ENCODE measurements at regions not wholly inside any gene's neighbourhood (a gene's known extent, or its start where the extent isn't known, plus 50 kb on each side); places are given as distances from the start of the nearest gene placed in this dataset.

DNA sequence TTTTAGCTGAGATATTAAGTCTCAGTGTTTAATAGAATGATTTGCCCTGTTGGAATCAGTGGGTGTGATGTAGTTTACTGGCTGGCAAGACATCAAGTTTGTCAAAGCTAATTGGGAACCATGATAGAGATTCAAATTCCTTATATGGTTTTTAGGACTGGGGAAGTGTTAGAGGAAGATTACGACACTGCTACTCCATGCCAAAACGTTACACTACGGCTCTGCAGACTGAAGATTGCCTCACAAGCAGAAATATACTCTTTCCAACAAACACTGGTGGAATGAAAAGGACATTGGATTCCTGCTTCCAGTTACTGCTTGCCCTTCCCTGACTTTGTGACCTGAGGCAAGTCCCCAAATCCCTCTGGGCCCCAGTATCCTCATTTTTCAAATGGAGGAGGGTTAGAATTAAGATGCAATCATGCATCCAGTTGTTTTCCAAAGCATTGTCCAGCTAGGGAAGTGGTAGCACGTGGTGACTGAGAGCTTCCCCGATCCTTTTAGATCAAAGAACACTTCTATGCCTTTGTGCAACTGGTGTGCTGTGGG is 147.6 kb downstream of the CDC42EP3 start:
- TF ChIP-seq, protein P1, sequence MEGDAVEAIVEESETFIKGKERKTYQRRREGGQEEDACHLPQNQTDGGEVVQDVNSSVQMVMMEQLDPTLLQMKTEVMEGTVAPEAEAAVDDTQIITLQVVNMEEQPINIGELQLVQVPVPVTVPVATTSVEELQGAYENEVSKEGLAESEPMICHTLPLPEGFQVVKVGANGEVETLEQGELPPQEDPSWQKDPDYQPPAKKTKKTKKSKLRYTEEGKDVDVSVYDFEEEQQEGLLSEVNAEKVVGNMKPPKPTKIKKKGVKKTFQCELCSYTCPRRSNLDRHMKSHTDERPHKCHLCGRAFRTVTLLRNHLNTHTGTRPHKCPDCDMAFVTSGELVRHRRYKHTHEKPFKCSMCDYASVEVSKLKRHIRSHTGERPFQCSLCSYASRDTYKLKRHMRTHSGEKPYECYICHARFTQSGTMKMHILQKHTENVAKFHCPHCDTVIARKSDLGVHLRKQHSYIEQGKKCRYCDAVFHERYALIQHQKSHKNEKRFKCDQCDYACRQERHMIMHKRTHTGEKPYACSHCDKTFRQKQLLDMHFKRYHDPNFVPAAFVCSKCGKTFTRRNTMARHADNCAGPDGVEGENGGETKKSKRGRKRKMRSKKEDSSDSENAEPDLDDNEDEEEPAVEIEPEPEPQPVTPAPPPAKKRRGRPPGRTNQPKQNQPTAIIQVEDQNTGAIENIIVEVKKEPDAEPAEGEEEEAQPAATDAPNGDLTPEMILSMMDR (IDR thresholded peaks at IDR 0.05 in 8 of 11, conservative IDR thresholded peaks at IDR 0.05 in 3 of 11), result no peak
- no peak for TF ChIP-seq POLR2A (IDR thresholded peaks at IDR 0.05)
